ENCODE measurements at regions not wholly inside any gene's neighbourhood (a gene's known extent, or its start where the extent isn't known, plus 50 kb on each side); places are given as distances from the start of the nearest gene placed in this dataset.

DNA sequence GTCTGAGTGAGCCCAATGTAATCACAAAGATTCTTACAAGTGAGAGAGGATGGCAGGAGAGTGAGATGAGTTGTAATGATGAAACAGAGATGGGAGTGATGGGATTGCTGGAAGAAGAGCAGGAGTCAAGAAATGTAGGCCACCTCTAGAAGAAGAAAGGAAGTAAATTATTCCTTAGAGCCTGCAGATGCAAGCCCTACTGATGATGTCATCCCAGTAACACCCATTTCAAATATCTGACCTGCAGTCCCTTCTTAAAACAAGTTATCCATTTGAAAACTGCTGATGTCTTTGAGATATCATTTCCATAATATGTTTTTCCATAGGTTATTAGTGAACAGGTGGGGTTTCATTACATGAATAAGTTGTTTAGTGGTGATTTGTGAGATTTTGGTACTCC, 888.0 kb upstream of the SLC39A10 start:
- DNase-seq (ENCODE audit: low read depth), result no peak

DNA sequence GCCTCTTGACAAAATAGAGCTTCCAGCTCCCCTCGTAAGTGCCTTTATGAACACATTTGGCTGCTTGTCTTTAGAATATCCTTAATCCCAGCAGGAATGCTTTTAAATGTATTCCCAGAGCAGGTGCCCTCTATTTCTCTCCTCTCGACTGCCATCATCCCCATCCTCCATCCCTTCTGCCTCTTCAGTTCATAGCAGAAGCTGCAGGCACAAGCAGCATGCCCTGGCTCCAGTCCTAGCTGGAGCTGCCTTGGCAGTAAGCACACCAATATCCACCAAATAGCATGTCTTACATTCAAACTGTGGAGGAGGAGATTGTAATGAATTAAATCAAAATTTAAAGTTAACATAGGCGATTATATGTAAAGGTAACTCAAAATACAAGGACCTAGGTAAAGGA, 891.3 kb upstream of the SLC39A10 start:
- DNase-seq (ENCODE audit: low read depth), result no peak

DNA sequence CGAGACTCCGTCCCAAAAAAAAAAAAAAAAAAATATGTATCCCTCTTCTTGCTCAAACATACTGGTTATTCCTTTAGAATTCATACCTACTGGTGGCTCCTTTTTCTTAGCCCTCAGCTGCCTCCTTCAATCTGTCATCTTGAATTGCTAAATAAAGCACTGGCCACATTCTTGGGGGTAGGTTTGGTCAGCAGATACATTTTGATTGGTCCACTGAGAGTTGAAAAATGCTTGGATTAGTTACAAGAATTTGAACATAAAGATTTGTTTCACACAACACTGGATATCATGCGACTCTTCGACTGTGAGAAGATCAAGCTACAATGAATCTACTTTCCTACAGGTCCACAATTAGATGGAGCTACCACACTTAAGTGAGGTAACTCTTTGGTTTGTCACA, 906.1 kb upstream of the SLC39A10 start:
- DNase-seq (ENCODE audit: low read depth), result no peak

DNA sequence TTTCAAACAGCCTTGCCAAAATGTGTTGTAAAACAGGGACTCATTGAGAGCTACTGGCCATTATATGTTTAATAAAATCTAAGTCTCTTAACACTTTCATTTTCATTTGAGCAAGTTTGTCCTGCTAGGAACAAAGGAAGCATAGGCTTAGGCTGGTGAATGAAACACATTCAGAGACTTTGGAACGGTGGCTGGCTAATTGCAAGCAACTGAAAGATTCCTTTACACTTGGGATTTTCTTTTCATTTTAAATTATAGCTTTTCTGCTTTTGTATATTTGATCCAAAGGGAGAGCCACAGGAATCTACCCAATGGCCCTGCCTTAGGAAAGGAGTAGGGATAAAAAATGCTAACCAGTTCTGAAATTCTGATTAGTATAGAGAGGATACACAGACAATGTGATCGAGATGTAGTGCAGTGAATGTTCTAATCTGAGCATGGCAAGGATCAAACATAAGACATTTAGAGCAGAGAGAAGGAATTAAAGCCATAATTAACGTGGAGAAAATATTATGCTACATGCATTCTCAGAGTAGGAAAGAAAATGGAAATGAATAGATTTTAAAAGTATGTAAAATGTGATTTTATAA, 911.4 kb upstream of the SLC39A10 start:
- DNase-seq (ENCODE audit: low read depth), result no peak

DNA sequence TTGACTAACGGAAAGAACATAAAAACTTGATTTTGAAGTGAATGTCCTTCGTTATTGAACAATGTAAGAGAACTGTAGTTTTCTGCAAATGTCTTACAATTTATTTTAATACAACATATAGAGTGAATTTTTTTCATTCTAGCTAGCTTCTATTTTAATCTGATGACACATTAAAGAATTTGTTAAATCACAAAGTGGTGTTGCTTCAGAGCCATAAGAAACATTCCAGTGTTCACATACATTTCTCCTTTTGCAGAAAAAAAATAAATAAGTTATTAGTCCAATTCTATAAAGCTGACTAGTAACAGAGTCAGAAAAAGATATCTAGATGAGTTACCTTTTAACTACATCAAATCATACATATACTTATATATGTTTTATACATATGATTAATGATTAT, 914.3 kb upstream of the SLC39A10 start:
- DNase-seq (ENCODE audit: low read depth), result no peak

DNA sequence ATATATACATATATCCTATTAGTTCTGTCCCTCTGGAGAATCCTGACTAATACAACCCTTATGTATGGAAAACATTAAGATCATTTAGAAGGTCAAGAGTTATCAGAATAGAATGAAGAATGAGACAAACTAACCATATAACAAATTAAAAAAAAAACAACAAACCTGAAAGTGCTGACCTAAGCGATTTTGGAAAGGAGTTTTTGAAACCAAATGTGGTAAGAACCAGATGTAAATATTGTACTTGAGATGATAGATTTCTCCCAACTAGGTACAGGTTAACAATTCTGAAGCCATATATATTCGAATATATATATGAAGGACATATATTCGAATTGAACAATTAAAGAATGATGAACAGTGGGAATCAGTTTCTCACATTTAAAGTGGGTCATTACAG, 917.8 kb upstream of the SLC39A10 start:
- no peak for DNase-seq (ENCODE audit: low read depth)

DNA sequence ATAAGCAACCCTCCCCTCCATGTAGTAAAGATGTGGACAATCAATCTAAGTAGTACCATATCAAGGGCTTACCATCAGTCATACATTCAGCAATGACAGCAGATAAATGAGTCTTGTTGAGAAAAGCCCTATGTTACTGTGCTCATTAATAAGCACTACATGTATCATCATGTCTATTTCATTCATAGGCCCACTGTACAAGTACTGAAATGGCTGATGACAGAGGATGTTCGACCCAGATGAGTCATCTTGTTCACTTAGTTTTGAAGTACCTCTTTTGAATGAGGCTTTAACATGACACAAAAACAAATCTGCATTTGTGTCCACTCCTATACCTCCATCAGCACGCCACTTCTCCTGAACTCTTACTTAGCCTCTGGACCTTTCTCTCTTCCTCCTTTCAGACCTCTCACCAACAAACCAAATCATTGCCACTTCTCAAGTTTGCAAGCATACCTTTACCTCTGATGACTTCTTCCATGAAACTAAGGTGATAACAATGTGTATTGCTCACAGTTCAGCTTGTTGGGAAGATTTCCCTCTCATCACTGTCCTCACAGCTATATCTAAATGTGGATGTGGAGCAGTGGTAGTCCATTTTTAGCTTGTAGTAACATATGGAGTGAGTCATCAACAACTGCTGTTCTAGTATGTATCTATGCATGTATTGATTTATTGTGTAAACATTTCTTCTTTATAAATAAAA, 921.0 kb upstream of the SLC39A10 start:
- DNase-seq (ENCODE audit: low read depth), result no peak

DNA sequence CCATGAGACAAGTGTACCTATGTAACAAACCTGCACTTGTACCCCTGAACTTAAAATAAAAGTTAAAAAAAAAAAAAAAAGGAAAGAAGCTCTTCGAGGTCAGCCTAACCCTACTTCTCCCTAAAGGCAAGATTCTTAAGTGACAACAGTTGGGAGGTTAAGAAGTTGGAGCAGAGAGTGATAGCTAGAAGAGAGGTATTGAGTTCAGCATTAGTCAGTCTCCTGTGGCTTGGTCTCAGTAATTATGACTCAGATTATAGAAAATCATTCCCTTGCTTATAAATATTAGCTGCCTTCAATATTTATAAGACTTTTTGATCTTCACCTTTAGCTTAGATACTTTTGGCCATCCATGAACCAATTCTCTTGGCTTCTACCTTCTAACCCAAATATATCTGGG, 926.8 kb upstream of the SLC39A10 start:
- DNase-seq (ENCODE audit: low read depth), result no peak

DNA sequence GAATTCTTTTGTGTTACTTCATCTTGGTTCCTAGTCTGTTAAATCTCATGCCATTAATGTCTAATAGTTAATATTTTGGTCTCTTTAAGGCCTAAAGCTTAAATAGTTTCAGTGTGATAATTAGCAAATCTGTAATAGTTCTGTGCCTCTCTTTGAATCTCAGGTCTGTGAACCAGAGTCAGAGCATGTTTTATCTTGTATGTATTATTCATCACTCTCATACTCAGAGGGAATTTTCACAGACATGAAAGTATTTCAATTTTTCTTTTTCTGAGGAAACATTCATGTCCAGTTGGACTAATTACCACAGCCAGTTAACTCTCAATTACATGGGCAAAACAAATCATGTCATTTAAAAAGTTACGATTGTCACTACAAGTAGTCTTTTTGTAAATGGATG, 931.9 kb upstream of the SLC39A10 start:
- no peak for DNase-seq (ENCODE audit: low read depth)

DNA sequence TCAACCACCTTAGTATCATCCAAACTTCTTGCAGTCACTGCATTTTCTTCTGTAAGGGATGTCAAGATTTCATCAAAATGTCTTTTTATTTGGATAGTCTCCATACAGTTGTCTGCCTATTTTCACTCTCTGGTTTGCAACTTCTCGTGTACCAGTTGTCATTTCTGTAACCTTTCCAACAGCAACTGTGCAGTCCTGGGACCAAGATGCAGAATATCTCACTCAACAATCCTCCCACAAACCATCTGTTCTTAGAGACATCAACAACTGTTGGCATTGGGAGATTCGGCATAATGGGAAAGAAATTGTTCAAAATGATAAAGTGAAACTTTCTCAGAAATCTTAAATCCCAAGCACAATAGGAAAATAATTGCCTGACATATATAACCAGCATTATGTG, 933.6 kb upstream of the SLC39A10 start:
- no peak for DNase-seq (ENCODE audit: low read depth)

DNA sequence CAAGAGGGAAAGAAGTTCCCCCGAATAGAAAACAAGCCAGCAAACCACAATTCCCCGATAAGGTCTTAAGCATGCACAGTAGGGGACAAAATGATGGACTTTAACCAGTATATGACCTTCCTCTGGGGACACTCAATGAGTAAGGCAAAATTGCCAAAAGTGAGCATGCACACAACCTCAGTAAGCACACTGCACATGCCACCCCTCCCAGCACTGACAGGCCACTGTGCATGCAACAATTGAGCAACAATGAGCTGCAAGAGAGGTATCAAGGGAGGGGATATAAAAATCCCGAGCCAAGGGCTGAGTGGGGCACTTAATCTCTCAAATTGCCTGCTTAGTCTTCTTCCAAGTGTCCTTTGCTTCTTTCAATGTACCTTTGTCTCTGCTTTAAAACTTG, 935.8 kb upstream of the SLC39A10 start:
- no peak for DNase-seq (ENCODE audit: low read depth)

DNA sequence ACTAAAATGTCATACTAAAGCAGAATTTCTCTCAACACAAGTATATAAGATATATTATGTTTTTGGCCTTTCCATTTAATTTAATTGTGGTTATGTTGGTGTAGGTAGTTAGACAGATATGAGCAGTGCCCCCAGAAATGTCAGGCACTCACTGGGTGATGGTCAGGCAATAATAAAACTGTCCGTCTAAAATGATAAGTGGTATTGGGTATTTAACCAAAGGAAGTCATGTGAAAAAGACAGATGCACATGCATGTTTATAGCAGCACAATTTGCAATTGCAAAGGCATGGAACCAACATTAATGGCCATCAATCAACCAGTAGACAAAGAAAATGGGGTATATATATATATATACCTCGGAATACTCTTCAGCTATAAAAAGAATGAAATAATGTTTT, 936.6 kb upstream of the SLC39A10 start:
- DNase-seq (ENCODE audit: low read depth), result no peak

DNA sequence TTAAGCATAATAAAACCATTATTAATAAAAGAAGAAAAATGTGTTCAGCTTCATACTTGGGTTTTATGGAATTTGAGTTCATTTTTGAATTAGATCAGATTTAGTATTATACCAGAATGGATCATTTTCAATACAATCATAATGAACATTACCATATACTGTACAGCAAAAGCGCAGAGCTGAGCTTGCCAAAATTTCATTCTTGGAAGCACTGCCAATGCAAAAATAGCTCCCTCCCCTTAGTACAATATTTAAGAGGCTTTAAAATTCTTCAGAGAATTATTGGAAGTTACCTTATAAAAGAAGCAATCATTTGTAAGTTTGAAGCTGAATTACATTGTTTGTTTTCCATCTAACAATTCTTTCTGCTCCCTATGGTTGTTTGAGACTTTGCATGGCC, 938.1 kb upstream of the SLC39A10 start:
- DNase-seq (ENCODE audit: low read depth), result no peak

DNA sequence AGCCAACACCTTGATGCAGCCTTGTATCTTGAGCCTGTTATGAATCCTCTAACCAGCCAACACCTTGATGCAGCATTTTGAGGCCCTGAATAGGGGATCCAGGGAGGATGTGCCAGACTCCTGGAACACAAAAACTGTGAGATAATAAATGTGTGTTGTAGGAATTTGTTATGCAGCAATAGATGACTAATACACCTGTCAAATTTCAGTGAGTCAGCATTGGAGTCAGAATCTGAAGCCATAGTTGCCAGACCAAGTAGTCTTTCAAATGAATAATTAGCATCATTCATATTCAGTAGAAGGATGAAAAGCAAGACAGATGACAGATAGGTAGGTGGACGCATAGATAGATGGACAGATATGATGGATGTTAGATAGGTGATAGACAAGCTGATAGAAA, 942.5 kb upstream of the SLC39A10 start:
- DNase-seq (ENCODE audit: low read depth), result no peak

DNA sequence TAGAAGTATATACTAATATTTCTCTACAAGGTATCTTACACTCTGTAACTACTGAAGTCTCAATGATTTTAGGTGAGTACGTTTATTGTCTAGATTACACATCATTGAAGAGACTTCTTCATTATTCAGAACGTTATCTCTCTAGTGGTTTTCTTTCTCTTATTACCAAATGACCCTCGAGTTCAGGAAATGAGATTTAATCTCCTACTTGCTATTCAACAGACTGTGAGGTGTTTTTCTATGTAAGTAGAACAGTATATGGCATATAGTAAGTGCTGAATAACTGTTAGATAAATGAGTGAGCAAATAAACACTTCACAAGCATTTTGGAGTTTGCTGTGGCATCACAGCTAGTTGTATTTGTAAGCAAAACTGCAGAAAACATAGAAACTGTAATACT, 947.2 kb upstream of the SLC39A10 start:
- DNase-seq (ENCODE audit: low read depth), result no peak

DNA sequence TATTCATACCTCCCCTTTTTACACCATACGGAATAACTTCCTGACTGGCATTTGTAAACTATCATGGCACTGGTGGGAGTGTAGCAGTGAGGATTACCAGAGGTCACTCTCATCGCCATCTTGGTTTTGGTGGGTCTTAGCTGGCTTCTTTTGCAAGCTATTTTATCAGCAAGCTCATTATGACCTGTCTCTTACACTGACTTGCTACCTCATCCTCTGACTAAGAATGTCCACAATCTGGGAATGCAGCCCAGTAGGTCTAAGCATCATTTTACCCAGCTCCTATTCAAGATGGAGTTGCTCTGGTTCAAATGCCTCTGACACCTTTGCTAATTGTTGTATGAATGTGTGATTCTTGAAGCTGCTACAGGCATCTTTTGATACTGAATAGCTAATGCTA, 950.8 kb upstream of the SLC39A10 start:
- DNase-seq (ENCODE audit: low read depth), result no peak

DNA sequence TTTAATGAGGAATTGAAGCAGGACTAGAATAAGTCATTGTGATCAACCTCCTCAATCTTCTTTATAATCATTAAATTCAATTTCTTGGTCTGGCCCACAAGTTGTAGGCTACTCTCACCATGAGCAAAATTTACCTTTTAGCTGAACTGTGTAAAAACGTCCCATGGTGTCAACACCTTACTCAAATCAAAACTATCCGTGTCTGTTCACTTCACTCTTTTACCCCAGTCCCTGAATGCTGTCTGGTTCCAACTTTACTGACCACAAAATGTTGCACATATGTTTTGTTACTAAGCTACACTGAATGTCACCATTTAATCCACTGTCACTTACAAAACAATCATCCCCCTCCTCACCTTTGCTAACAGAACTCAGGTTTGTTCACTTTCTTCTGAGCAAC, 951.6 kb upstream of the SLC39A10 start:
- no peak for DNase-seq (ENCODE audit: low read depth)

DNA sequence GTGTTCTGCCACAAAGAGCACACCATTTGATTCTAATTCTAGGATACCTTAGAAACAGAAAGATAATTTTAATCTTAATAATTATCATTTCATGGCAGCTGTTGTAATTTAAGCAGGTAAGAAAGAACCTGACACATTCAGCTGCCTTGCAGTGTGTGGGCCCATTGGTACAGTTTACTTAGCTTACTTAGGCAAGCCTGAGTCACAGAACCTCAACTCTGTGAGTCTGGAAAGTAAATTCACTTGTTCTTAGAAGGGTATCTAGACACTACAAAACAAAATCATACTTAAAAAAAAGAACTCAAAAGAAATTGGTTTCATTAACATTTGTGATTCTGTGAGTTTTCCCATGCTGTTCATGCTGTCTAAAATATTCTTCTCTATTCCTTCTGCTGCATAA, 956.3 kb upstream of the SLC39A10 start:
- DNase-seq (ENCODE audit: low read depth), result no peak

DNA sequence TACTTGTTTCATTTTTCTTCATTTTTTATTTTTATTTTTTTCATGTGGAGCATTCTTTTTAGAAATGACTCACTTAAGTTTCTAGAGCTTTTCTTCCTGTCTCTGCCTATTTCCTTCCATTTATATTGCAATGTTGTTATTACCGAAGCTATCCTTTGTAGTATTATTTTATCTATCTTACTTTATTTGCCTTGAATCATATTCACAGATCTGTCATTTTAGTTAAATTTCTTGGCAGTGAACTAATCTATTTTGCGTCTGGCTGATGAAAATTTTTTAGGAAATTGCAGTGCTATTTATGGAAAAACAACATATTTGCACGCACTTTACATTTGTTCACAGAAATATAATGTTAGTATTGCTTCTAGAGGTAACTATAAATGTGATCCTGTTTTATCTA, 956.9 kb upstream of the SLC39A10 start:
- no peak for DNase-seq (ENCODE audit: low read depth)

DNA sequence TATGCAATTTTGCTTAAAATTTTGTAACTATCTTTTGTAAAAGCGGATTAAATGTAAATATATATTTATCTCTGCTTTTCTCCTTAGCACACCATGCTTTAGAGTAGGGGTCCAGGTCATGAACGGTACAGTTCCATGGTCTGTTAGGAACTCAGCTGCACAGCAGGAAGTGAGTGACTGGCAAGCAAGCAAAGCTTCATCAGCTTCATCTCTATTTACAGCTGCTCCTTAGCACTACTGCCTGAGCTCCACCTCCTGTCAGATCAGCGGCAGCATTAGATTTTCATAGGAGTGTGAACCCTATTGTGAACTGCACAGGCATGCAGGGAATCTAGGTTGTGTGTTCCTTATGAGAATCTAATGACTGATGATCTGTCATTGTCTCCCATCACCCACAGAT, 959.0 kb upstream of the SLC39A10 start:
- no peak for DNase-seq (ENCODE audit: low read depth)

DNA sequence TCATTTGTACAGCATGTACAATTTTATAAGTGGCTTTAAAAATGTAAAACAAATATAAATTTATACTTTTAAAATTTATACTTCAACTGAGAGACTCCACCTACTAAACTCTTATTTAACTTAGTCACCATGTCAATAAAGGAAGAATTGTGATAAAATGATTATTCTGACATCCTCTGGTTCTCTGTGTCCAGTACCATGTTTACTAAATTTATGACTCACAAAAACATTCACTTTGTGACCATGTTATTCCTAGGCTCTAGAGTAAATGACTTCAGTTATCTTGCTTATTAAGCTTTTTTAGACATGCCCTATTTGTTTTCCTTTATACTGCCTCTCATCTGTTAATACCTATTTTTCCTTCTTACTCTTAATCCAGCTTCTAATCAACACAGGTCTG, 959.6 kb upstream of the SLC39A10 start:
- DNase-seq (ENCODE audit: low read depth), result no peak

DNA sequence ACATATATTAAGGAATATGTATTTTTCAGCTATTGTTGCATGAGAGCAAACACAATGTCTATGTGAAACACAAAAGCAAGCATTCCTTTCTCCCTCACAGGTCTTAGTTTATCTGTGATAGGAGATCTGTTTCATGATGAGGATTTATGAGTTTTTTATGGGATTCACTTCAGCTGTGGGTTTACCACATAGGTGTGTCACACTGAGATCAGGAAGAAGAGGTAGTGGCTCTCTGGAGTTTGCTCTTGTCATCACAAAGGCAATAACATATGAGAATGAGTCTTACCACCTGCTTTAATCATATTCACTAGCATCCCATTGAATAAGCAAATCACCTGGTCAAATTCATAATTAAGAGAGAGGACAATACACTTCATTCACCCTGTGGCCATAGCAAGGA, 960.3 kb upstream of the SLC39A10 start:
- no peak for DNase-seq (ENCODE audit: low read depth)

DNA sequence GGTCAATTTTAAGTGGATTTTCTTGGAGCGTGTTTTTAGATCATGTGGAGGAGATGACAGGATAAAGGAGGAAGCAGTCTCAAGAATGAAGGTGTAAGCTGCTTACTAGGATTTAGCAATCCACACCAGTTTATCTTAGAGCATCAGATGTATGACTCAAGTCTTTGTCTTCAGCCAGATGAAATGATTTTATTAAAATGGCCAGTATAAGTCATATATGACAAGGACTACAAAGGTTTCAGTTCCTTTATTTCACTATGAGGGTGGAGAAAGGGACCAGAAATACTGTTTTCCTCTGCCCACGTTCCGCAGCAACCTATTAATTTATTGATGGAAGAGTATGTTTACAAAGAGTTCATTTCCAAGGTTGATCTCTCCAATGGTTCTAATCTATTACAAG, 970.5 kb upstream of the SLC39A10 start:
- no peak for DNase-seq (ENCODE audit: low read depth)

DNA sequence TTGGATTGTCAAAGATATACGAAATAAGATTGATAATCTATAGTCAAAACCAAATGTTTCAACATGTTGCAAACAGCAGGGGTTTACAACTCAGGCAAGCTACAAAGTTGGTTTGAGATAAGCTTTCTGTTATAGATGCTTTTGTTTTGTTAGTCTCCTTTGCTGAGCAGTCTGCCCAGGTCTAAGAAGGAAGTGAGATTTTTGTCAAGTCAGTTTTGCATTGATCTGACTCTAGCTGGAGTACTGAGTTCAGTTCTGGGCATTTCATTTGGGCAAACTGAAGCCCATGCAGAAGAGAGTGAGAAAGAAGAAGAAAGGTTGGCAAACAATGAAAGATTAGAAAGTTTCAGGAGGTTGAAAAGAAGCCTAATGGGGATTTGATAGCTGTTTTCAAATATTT, 983.0 kb upstream of the SLC39A10 start:
- no peak for DNase-seq (ENCODE audit: low read depth)

All from CMK (cell line).